Left lobe of liver (tissue), 2 donors: ENCODE measurements at regions not wholly inside any gene's neighbourhood (a gene's known extent, or its start where the extent isn't known, plus 50 kb on each side); places are given as distances from the start of the nearest gene placed in this dataset.
A peak's percentile ranks its signal among the peaks of the same experiment; 100 is the strongest.
"Not testable (repeated sequence)": the region's sequence is repeated elsewhere in the genome, so short reads cannot be mapped to it uniquely, and the experiment has no call there.

Experiments used
- ATAC-seq: fragments of 200-7000 bp; cut with Tn5 transposase; one replicate; pipeline ENCODE4 v1.9.1; 2020; ENCODE audit warnings: mild to moderate bottlenecking, moderate library complexity
- DNase-seq: peaks from one replicate; pipeline ENCODE4 v3.0.0-alpha.2; 2020; ENCODE audit warnings: low spot score
- donor health status: DM: no; HTN: no; CAD: no; lungs with moderate emphysema.
- donor health status: DM: no; HTN: yes; CAD: no.

GRCh38 chr20:39762716-39763115 lies 800.6 kb downstream of the DHX35 start:
- DNase-seq: no peak
- no peak for ATAC-seq

DNA sequence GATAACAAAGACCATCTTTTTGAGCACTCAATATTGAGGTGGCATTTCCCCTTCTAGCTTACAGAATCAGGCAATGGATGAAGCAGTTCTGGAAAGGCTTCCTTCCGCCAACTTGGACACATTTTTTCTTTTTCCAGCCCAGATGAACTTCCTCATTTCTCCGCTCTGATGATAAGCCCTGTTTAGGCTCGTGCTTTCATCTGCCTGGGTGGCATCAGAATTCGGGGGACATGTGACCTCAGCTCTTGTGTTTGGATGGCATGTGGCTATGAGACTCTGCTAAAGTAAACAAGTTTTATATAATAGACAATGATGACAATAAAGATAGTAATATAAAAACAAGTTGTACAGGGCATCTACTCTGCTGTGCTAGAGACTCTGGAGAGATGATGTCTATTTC lies 796.7 kb downstream of the DHX35 start:
- DNase-seq (no peak), ATAC-seq (no peak)

GRCh38 chr20:39756828-39757227 lies 794.7 kb downstream of the DHX35 start:
- ATAC-seq (peak; percentile 68), DNase-seq (no peak)

DNA sequence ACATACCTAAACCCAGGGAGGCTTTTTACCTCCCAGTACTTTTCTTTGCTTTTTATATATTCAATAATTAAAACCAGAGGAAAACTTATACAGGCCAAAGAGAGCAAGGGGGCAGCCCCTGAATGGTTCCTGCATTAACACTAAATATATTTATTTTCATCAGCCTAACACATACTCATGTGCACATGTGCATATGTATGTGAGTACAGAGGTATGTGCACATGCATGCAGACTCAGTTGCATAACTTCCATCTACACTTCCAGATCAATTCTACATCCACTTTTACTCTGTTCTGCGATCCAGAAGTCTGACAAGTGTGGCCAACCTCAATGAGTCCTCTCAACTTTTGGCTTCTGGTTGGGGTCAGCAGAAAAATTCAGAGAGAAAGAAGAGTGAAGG lies 794.2 kb downstream of the DHX35 start:
- ATAC-seq (no peak), DNase-seq (no peak)

DNA sequence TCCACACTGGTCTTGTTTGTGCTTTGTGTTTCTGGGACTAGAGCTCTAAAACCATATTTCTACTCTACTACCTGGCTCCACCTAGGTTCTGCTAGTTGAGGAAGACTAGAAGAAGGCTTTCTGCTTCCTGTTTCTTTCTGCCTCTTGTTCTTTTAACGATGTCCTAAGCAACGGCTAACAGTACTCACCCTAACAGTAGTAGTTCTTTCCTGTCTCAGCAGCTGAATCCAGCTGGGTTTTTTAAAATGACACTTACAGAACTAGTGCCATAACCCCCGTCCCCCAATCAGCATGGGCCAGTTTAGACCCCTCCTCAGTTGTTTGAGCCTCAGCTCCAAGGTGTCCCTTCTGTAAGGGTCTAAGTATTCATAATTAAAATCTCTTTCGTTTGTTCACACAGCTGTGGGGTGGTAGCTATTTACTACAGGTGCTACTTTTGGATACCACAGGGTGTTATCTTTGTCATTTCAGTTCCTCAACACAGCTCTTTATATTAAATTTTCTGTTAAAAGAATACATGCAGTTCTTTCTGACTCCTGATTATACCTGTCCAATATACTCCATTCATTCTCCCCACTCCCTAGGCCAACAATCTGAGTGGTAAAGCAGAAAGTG lies 790.2 kb downstream of the DHX35 start:
- DNase-seq: no peak

DNA sequence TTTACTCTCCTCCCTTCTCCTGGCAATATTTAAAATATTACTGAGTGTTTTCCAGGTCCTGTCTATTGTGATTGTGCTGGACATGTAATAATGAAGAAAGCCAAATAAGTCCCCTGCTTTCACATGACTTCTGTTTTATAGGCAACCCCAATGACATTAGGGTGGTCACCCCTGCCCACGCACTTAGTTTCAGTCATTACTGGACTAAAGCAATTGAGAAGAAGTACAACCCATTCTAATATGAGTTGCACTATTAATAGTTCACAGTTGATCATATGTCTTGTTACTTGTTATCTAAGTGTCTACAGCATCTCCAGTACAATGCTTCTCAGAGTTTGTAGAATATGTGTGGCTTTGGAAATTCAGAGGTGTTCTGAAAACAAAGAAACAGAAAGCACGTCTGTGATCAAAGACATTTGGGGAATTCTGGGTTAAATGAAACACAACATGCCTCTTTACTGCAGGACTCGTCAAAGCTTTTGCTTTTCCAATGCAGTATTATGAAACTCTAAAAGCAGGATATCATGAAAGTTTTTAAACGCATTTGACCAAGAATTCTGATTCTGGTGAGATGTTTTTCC lies 789.5 kb downstream of the DHX35 start:
- ATAC-seq (no peak), DNase-seq (no peak)

More for the DNA sequence above, 790.2 kb downstream of the DHX35 start:
- ATAC-seq: no peak

GRCh38 chr20:39745380-39745779 lies 783.2 kb downstream of the DHX35 start:
- ATAC-seq (no peak), DNase-seq (no peak)

DNA sequence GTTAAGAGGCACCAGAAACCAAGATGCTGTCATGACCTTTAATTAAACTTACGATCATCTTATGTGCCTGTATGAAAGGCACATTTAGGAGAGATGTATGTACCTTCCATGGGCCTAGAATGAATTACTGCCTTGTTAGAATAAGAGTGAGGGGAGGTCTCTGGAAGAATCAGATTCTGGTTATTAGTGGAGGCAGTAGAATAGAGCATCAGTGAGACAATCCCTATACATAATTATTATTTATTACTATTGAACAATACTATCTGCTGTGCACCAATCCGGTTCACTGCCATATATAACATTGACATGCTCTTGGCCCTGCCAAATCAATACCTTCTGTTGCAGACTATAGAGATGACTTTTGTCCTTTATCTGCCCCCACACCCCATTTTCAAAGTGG lies 776.5 kb downstream of the DHX35 start:
- no peak for DNase-seq
- ATAC-seq: no peak

GRCh38 chr20:39736434-39737327 lies 774.5 kb downstream of the DHX35 start:
- ATAC-seq: no peak
- DNase-seq: no peak

- not testable (repeated sequence) for DNase-seq, ATAC-seq
Measured at GRCh38 chr20:39725513-39725912, 763.4 kb downstream of the DHX35 start.

GRCh38 chr20:39719293-39719692 lies 757.1 kb downstream of the DHX35 start:
- ATAC-seq (no peak), DNase-seq (no peak)

DNA sequence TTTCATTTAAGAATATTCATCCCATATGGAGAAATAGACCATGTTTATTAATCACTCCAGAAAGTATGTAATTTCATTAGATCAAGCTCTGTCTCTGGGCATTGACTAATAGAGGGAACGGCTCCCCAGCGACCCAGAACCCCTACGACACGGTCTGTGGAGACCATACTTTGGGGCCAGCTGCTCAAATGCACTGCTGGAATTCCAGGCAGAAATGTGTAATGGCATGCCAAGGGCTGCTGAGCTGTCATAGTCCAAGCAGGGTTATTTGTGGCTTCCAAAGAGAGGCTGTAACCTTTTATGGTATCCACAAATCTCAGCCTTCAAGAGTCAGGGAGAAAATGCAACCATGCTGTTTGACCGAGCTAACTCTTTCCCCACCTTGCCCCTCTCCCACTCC lies 755.8 kb downstream of the DHX35 start:
- ATAC-seq: no peak
- no peak for DNase-seq

DNA sequence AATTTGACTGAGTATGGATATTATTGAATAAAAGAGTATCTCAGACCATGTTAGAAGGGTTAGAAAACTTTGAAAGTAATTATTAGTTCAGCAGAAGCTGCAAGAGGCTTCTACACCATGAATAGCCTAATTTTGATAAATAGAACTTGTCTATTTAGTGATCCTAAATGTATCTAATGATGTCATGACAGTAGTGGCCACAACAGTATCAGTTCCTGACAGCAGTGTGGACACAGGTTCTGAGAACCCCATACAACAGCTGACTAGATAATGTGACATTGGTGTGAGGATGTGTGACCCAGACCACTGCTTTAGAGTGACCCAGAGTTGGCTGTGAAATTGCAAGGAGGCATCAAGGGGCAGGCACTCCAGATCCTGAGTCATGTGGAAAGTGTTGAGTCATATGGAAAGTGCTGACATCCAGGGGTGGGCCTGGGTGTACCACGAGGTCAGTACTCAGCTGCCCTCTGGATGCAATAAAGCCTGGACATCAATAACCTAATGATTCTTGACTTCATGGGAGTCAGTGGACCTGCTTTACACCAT lies 754.7 kb downstream of the DHX35 start:
- DNase-seq: no peak
- ATAC-seq: no peak

DNA sequence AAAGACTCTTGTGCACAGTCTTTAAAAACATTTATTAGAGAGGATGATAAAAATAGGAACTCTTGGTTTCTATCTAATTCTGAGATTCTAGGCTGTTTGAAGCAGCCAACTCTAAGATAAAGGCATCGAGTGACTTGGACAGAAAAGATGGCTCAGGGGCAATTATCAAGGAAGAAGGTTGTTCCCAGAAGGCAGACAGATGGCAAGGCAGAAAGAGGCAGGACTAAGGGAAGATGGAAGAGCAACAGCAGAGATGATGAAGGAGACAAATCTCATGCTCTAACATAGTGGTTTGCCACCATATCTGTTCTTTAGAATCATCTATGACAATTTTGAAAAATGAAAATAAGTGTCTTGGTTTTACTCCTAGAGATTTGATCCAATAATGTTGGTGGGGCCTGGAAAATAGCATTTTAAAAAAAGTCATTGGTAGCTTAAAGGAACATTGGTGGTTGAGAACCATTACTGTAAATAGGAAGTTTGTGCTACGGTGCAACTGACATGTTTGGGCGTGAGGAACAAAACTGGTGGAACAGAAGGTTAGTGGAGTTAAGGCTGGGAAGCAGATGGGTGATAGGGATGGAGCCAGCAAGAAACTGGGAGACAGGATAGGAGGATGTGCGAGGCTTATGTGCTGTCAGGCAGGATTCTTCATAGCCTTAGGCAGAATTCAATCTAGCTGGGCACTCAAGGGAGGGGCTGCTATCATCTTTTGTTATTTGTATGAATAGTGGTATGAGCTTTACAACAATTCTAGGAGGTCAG lies 751.1 kb downstream of the DHX35 start:
- ATAC-seq (no peak), DNase-seq (no peak)

- ATAC-seq: no peak
- DNase-seq: no peak
Measured at GRCh38 chr20:39706184-39706663, 744.1 kb downstream of the DHX35 start.

- ATAC-seq: no peak
- DNase-seq: no peak
Measured at GRCh38 chr20:39705032-39705431, 742.9 kb downstream of the DHX35 start.

DNA sequence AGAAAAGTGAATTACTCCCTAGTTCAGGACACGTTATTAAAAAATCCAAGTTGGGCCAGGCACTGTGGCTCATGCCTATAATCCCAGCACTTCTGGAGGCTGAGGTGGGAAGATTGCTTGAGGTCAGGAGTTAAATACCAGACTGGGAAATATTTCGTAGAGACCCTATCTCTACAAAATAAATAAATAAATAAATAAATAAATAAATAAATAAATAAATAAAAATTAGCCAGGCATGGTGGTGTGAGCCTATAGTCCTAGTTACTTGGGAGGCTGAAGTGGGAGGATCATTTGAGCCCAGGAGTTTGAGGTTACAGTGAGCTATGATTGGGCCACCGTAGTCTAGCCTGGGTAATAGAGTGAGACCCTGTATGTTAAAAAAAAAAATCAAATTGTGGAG lies 741.2 kb downstream of the DHX35 start:
- DNase-seq: not testable (repeated sequence)

DNA sequence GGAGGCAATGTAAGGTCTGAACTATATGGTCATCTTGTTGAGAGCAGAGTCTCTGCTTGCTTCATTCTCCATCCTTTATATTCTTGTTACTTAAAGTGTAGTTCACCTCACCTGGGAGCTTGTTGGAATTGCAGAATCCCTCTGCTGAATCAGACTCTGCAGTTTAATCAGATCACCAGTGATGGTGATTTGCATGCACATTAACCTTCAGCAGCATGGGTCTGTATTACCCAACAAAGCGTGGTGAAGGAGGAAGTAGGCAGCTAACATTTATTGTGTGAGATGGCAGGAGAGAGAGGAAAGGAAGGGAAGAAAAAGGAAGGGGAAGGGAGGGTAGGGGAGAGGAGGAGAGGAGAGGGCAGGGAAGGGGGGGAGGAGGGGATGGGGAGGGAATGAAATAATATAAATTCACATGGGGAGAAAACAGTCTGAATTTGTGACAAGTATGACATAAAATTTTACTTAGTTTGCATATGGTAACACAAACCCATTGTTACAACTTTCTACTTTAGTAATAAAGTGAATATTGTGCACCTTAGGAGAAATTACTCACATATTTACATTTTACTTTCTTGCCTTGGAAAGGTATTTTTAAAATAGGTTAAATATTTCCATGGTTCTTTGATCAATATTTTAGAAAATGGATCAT lies 740.7 kb downstream of the DHX35 start:
- no peak for ATAC-seq
- DNase-seq: no peak

More for the DNA sequence above, 741.2 kb downstream of the DHX35 start:
- not testable (repeated sequence) for ATAC-seq

- no peak for ATAC-seq
- no peak for DNase-seq
Measured at GRCh38 chr20:39700528-39700927, 738.4 kb downstream of the DHX35 start.

GRCh38 chr20:39699166-39699725 lies 737.1 kb downstream of the DHX35 start:
- no peak for ATAC-seq

More at GRCh38 chr20:39699166-39699725, 737.1 kb downstream of the DHX35 start:
- DNase-seq: no peak
